PC-3 (cell line): ENCODE measurements at regions not wholly inside any gene's neighbourhood (a gene's known extent, or its start where the extent isn't known, plus 50 kb on each side); places are given as distances from the start of the nearest gene placed in this dataset.
"Not testable (repeated sequence)": the region's sequence is repeated elsewhere in the genome, so short reads cannot be mapped to it uniquely, and the experiment has no call there.

Experiments
- CTCF ChIP-seq: fragments of 300-600 bp; sonication (generic); conservative IDR thresholded peaks from 2 replicates; pipeline ENCODE4 v1.5.1; 2017; ENCODE audit warnings: antibody characterized with exemption, low read depth, mild to moderate bottlenecking, low read length
- EZH2 ChIP-seq: fragments of 300-600 bp; sonication (generic); IDR thresholded peaks from one replicate; pipeline ENCODE4 v1.6.1; 2017; ENCODE audit warnings: antibody characterized with exemption, mild to moderate bottlenecking, low read length; ENCODE audit not compliant: unreplicated experiment

DNA sequence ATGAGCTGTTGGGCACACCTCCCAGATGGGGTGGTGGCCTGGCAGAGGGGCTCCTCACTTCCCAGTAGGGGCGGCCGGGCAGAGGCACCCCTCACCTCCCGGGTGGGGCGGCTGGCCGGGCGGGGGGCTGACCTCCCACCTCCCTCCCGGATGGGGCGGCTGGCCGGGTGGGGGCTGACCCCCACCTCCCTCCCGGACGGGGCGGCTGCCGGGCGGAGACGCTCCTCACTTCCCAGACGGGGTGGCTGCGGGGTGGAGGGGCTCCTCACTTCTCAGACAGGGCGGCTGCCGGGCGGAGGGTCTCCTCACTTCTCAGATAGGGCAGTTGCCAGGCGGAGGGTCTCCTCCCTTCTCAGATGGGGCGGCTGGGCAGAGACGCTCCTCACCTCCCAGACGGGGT, 820.0 kb downstream of the ZPLD1 start:
- not testable (repeated sequence) for TF ChIP-seq CTCF, EZH2
